Right cardiac atrium (tissue), 5 donors: ENCODE measurements at regions not wholly inside any gene's neighbourhood (a gene's known extent, or its start where the extent isn't known, plus 50 kb on each side); places are given as distances from the start of the nearest gene placed in this dataset.

Experiments used
- ATAC-seq, 2 donors: fragments of 200-7000 bp; cut with Tn5 transposase; one replicate each; pipeline versions ENCODE4 v1.8.0 to v1.9.1; 2020; ENCODE audit warnings: moderate library complexity in 2 of 2, mild to moderate bottlenecking in 1 of 2
- DNase-seq, 3 donors: peaks; one replicate each; pipeline ENCODE4 v3.0.0-alpha.2; 2020
- H3K27ac ChIP-seq: one replicate; pipeline ENCODE4 v1.5.1; 2013; ENCODE audit warnings: mild to moderate bottlenecking, low read length, control low read depth, moderate library complexity
- H3K27me3 ChIP-seq: one replicate; pipeline ENCODE4 v1.6.1; 2013; ENCODE audit not compliant: control insufficient read depth, insufficient read depth
- H3K4me1 ChIP-seq: one replicate; pipeline ENCODE4 v1.6.1; 2013; ENCODE audit warnings: low read length; ENCODE audit not compliant: control insufficient read depth, insufficient read depth
- H3K4me3 ChIP-seq: one replicate; pipeline ENCODE4 v1.5.1; 2013; ENCODE audit warnings: low read length, control low read depth
- H3K9me3 ChIP-seq: one replicate; pipeline ENCODE4 v1.6.1; 2013; ENCODE audit warnings: low read length; ENCODE audit not compliant: control insufficient read depth
- WGBS: extraction: QIAGEN DNeasy Blood & Tissue Kit; methylation state at CpG from one replicate; pipeline ENCODE4 v1.1.7; 2013; 5-methylcytosine and 5-hydroxymethylcytosine counted together
- intact Hi-C, 4 donors: fragments of 100-400 bp; cut with DNase I; formaldehyde crosslinking; loops; one replicate each; pipeline versions ENCODE4 v1.11.0 to v1.14.0; 2022 to 2023
- donor health status: healthy with polysubstance abuse.
- donor health status: DM: no; HTN: yes; CAD: no.
- donor health status: DM: no; HTN: no; CAD: no.
- donor health status: DM: no; HTN: yes; CAD: no; lungs with severe emphysema.
- donor health status: DM: yes; HTN: yes; CAD: no.

GRCh38 chr2:217260441-217261115 lies 400.7 kb upstream of the TNP1 start:
- no peaks in the 10 kb centered on the region for H3K27me3 ChIP-seq
- intact Hi-C loops, result no loop called here
- DNase-seq (no peak), ATAC-seq (no peak)
- 71% methylated on average over 8 of the region's 8 CpGs for WGBS
- no peak overlapping the region for H3K4me3 ChIP-seq
- no peak overlapping the region for H3K27ac ChIP-seq
- H3K9me3 ChIP-seq, result no peaks in the 10 kb centered on the region
- H3K4me1 ChIP-seq, result no peaks in the 10 kb centered on the region

- DNase-seq, result no peak
- H3K4me1 ChIP-seq, result no peaks in the 10 kb centered on the region
- H3K9me3 ChIP-seq, result no peaks in the 10 kb centered on the region
- H3K4me3 ChIP-seq, result no peak overlapping the region
- no peak for ATAC-seq
- intact Hi-C loops, result no loop called here
- WGBS, result 67% methylated on average over 3 of the region's 3 CpGs
- no peak overlapping the region for H3K27ac ChIP-seq
- no peaks in the 10 kb centered on the region for H3K27me3 ChIP-seq
Observed at GRCh38 chr2:217258170-217258569, 398.3 kb upstream of the TNP1 start.

GRCh38 chr2:217256251-217256650 lies 396.4 kb upstream of the TNP1 start:
- Histone ChIP-seq H3K27ac (no peak overlapping the region), H3K4me3 (no peak overlapping the region), H3K27me3 (no peaks in the 10 kb centered on the region), H3K9me3 (no peaks in the 10 kb centered on the region), H3K4me1 (no peaks in the 10 kb centered on the region)
- DNase-seq (no peak), ATAC-seq (no peak)
- intact Hi-C loops, result no loop called here
- 66% methylated on average over 3 of the region's 3 CpGs for WGBS

- no peaks in the 10 kb centered on the region for H3K4me1 ChIP-seq
- no peaks in the 10 kb centered on the region for H3K9me3 ChIP-seq
- H3K4me3 ChIP-seq, result no peak overlapping the region
- 94% methylated on average over 2 of the region's 2 CpGs for WGBS
- intact Hi-C loops, result no loop called here
- ATAC-seq (no peak), DNase-seq (no peak)
- H3K27ac ChIP-seq, result no peak overlapping the region
- no peaks in the 10 kb centered on the region for H3K27me3 ChIP-seq
Observed at GRCh38 chr2:217254111-217254510, 394.2 kb upstream of the TNP1 start.

- DNase-seq, result no peak
Observed at GRCh38 chr2:217252181-217252580, 392.3 kb upstream of the TNP1 start.

GRCh38 chr2:217250013-217250524 lies 390.2 kb upstream of the TNP1 start:
- Histone ChIP-seq H3K4me3 (no peak overlapping the region), H3K4me1 (no peaks in the 10 kb centered on the region), H3K27ac (peak overlapping the region; percentile 24), H3K9me3 (no peaks in the 10 kb centered on the region), H3K27me3 (no peaks in the 10 kb centered on the region)
- DNase-seq, result no peak
- 68% methylated on average over 4 of the region's 4 CpGs for WGBS
- intact Hi-C loops, result no loop called here
- peak in 1 of 2 donors; percentile 25 for ATAC-seq

More at GRCh38 chr2:217252181-217252580, 392.3 kb upstream of the TNP1 start:
- H3K27me3 ChIP-seq, result no peaks in the 10 kb centered on the region
- no peak overlapping the region for H3K27ac ChIP-seq
- H3K4me1 ChIP-seq, result no peaks in the 10 kb centered on the region
- H3K9me3 ChIP-seq, result no peaks in the 10 kb centered on the region
- WGBS, result 97% methylated on average over 4 of the region's 4 CpGs
- no peak for ATAC-seq
- intact Hi-C loops, result no loop called here
- H3K4me3 ChIP-seq, result no peak overlapping the region

- WGBS, result 54% methylated on average over 8 of the region's 8 CpGs
- intact Hi-C loops, result no loop called here
- Histone ChIP-seq H3K4me3 (no peak overlapping the region), H3K9me3 (no peaks in the 10 kb centered on the region), H3K4me1 (no peaks in the 10 kb centered on the region), H3K27ac (peak overlapping the region; percentile 54), H3K27me3 (no peaks in the 10 kb centered on the region)
- ATAC-seq (no peak), DNase-seq (no peak)
Observed at GRCh38 chr2:217249121-217250012, 389.5 kb upstream of the TNP1 start.

GRCh38 chr2:217248312-217248935 lies 388.6 kb upstream of the TNP1 start:
- intact Hi-C loops, result no loop called here

GRCh38 chr2:217247476-217247875 lies 387.6 kb upstream of the TNP1 start:
- 59% methylated on average over 8 of the region's 8 CpGs for WGBS
- no peak overlapping the region for H3K27ac ChIP-seq
- H3K27me3 ChIP-seq, result no peaks in the 10 kb centered on the region
- DNase-seq (peak in 1 of 3 donors; percentile 40), ATAC-seq (no peak)
- H3K4me3 ChIP-seq, result no peak overlapping the region
- intact Hi-C loops, result no loop called here
- H3K9me3 ChIP-seq, result no peaks in the 10 kb centered on the region
- H3K4me1 ChIP-seq, result no peaks in the 10 kb centered on the region

More at GRCh38 chr2:217248312-217248935, 388.6 kb upstream of the TNP1 start:
- Histone ChIP-seq H3K4me1 (no peaks in the 10 kb centered on the region), H3K27me3 (no peaks in the 10 kb centered on the region), H3K4me3 (no peak overlapping the region), H3K27ac (peak overlapping the region; percentile 34), H3K9me3 (no peaks in the 10 kb centered on the region)
- ATAC-seq, result peak; percentile 87 to 94
- DNase-seq, result peak; percentile 58 to 92 (median 92)
- 21% methylated on average over 9 of the region's 9 CpGs for WGBS

GRCh38 chr2:217246108-217246507 lies 386.2 kb upstream of the TNP1 start:
- Histone ChIP-seq H3K4me3 (no peak overlapping the region), H3K27me3 (no peaks in the 10 kb centered on the region), H3K27ac (no peak overlapping the region), H3K4me1 (no peaks in the 10 kb centered on the region), H3K9me3 (no peaks in the 10 kb centered on the region)
- ATAC-seq (no peak), DNase-seq (no peak)
- 89% methylated on average over 6 of the region's 6 CpGs for WGBS
- intact Hi-C loops, result no loop called here

- Histone ChIP-seq H3K4me3 (no peak overlapping the region), H3K9me3 (no peaks in the 10 kb centered on the region), H3K4me1 (no peaks in the 10 kb centered on the region), H3K27ac (no peak overlapping the region), H3K27me3 (no peaks in the 10 kb centered on the region)
- DNase-seq (no peak), ATAC-seq (no peak)
- intact Hi-C loops, result no loop called here
- WGBS, result 92% methylated on average over 4 of the region's 4 CpGs
Observed at GRCh38 chr2:217244815-217245214, 385.0 kb upstream of the TNP1 start.
